Colonic mucosa (tissue), 4 donors: ENCODE measurements at regions not wholly inside any gene's neighbourhood (a gene's known extent, or its start where the extent isn't known, plus 50 kb on each side); places are given as distances from the start of the nearest gene placed in this dataset.

Experiments
- DNase-seq: peaks from one replicate; pipeline ENCODE4 v3.0.0-alpha.2; 2020
- H3K27ac ChIP-seq: fragments of 200-600 bp; one replicate; pipeline ENCODE4 v1.8.0; 2021
- H3K27me3 ChIP-seq: fragments of 200-600 bp; one replicate; pipeline ENCODE4 v1.8.0; 2021
- H3K36me3 ChIP-seq: fragments of 200-600 bp; one replicate; pipeline ENCODE4 v1.8.0; 2021
- H3K4me1 ChIP-seq: fragments of 200-600 bp; one replicate; pipeline ENCODE4 v1.8.0; 2021; ENCODE audit warnings: mild to moderate bottlenecking
- H3K4me3 ChIP-seq: fragments of 200-600 bp; one replicate; pipeline ENCODE4 v1.8.0; 2021
- H3K9ac ChIP-seq, 2 donors: one replicate each; pipeline ENCODE4 v1.7.0; 2013; ENCODE audit warnings: control low read depth in 2 of 2, low read depth in 2 of 2, low read length in 2 of 2
- H3K9me3 ChIP-seq: fragments of 200-600 bp; one replicate; pipeline ENCODE4 v1.8.0; 2021
- CTCF ChIP-seq: fragments of 200-600 bp; IDR thresholded peaks from one replicate; pipeline ENCODE4 v1.8.0; 2022; ENCODE audit warnings: antibody characterized with exemption, mild to moderate bottlenecking
- intact Hi-C: fragments of 100-400 bp; cut with DNase I; formaldehyde crosslinking; loops from one replicate; pipeline ENCODE4 v1.14.1; 2022
- donor health status: healthy.
- donor health status: DM: no; HTN: no; CAD: no.
- donor health status: DM: no; HTN: no; CAD: no.

- H3K27ac ChIP-seq, result no peak overlapping the region
- no peak overlapping the region for H3K9ac ChIP-seq
- H3K27me3 ChIP-seq, result no peaks in the 10 kb centered on the region
- no peaks in the 10 kb centered on the region for H3K9me3 ChIP-seq
- no peak for DNase-seq
- no peaks in the 10 kb centered on the region for H3K4me1 ChIP-seq
- intact Hi-C loops, result no loop called here
- H3K36me3 ChIP-seq, result no peaks in the 10 kb centered on the region
- TF ChIP-seq CTCF, result no peak
- H3K4me3 ChIP-seq, result no peak overlapping the region
Measured at GRCh38 chr7:156195276-156195675, 383.0 kb upstream of the SHH start.

GRCh38 chr7:156194813-156195212 lies 382.6 kb upstream of the SHH start:
- Histone ChIP-seq H3K4me1 (no peaks in the 10 kb centered on the region), H3K9ac (no peak overlapping the region), H3K4me3 (no peak overlapping the region), H3K36me3 (no peaks in the 10 kb centered on the region), H3K9me3 (no peaks in the 10 kb centered on the region), H3K27ac (no peak overlapping the region), H3K27me3 (no peaks in the 10 kb centered on the region)
- no peak for DNase-seq
- intact Hi-C loops, result no loop called here
- TF ChIP-seq CTCF, result no peak

GRCh38 chr7:156192921-156193320 lies 380.7 kb upstream of the SHH start:
- Histone ChIP-seq H3K4me1 (no peaks in the 10 kb centered on the region), H3K9ac (no peak overlapping the region), H3K27ac (no peak overlapping the region), H3K4me3 (no peak overlapping the region), H3K9me3 (no peaks in the 10 kb centered on the region), H3K27me3 (no peaks in the 10 kb centered on the region), H3K36me3 (no peaks in the 10 kb centered on the region)
- TF ChIP-seq CTCF, result no peak
- intact Hi-C loops, result no loop called here
- no peak for DNase-seq

GRCh38 chr7:156191090-156191489 lies 378.8 kb upstream of the SHH start:
- H3K27ac ChIP-seq, result no peak overlapping the region
- no peaks in the 10 kb centered on the region for H3K27me3 ChIP-seq
- no peak for DNase-seq
- no peaks in the 10 kb centered on the region for H3K9me3 ChIP-seq
- H3K4me3 ChIP-seq, result no peak overlapping the region
- H3K4me1 ChIP-seq, result no peaks in the 10 kb centered on the region
- no peak overlapping the region for H3K9ac ChIP-seq
- H3K36me3 ChIP-seq, result no peaks in the 10 kb centered on the region
- intact Hi-C loops, result no loop called here
- no peak for TF ChIP-seq CTCF

- no peak for DNase-seq
- no peaks in the 10 kb centered on the region for H3K36me3 ChIP-seq
- intact Hi-C loops, result no loop called here
- no peaks in the 10 kb centered on the region for H3K4me1 ChIP-seq
- H3K9ac ChIP-seq, result no peak overlapping the region
- H3K4me3 ChIP-seq, result no peak overlapping the region
- TF ChIP-seq CTCF, result no peak
- H3K27ac ChIP-seq, result no peak overlapping the region
- H3K9me3 ChIP-seq, result no peaks in the 10 kb centered on the region
- no peaks in the 10 kb centered on the region for H3K27me3 ChIP-seq
Measured at GRCh38 chr7:156185076-156185475, 372.8 kb upstream of the SHH start.

- TF ChIP-seq CTCF, result no peak
- H3K9me3 ChIP-seq, result no peaks in the 10 kb centered on the region
- intact Hi-C loops, result no loop called here
- H3K9ac ChIP-seq, result no peak overlapping the region
- H3K4me3 ChIP-seq, result no peak overlapping the region
- no peaks in the 10 kb centered on the region for H3K4me1 ChIP-seq
- DNase-seq, result no peak
- no peak overlapping the region for H3K27ac ChIP-seq
- no peaks in the 10 kb centered on the region for H3K36me3 ChIP-seq
- no peaks in the 10 kb centered on the region for H3K27me3 ChIP-seq
Measured at GRCh38 chr7:156184164-156184563, 371.9 kb upstream of the SHH start.
